GM19035 (cell line): ENCODE measurements at regions not wholly inside any gene's neighbourhood (a gene's known extent, or its start where the extent isn't known, plus 50 kb on each side); places are given as distances from the start of the nearest gene placed in this dataset.
"Not testable (repeated sequence)": the region's sequence is repeated elsewhere in the genome, so short reads cannot be mapped to it uniquely, and the experiment has no call there.

ENCODE experiments used
- ATAC-seq: cut with Tn5 transposase; IDR thresholded peaks from one replicate; pipeline ENCODE4 v1.9.1; 2021; ENCODE audit not compliant: unreplicated experiment

- no peak for ATAC-seq
Observed at GRCh38 chr7:26958834-26959233, 94.4 kb upstream of the SKAP2 start.

- ATAC-seq = no peak
Observed at GRCh38 chr7:26955516-26955915, 91.1 kb upstream of the SKAP2 start.

GRCh38 chr7:26954951-26955350 lies 90.6 kb upstream of the SKAP2 start:
- ATAC-seq = no peak

GRCh38 chr7:26951407-26951950 lies 87.1 kb upstream of the SKAP2 start:
- no peak for ATAC-seq

- no peak for ATAC-seq
Observed at GRCh38 chr7:26950889-26951288, 86.5 kb upstream of the SKAP2 start.

GRCh38 chr7:26949319-26949718 lies 84.9 kb upstream of the SKAP2 start:
- no peak for ATAC-seq

GRCh38 chr7:26948617-26949118 lies 84.3 kb upstream of the SKAP2 start:
- no peak for ATAC-seq

- ATAC-seq = no peak
Observed at GRCh38 chr7:26944501-26945358, 80.3 kb upstream of the SKAP2 start.

- no peak for ATAC-seq
Observed at GRCh38 chr7:26937939-26938623, 73.7 kb upstream of the SKAP2 start.

GRCh38 chr7:26937306-26937705 lies 72.9 kb upstream of the SKAP2 start:
- ATAC-seq = no peak

GRCh38 chr7:26932616-26933015 lies 68.2 kb upstream of the SKAP2 start:
- ATAC-seq = not testable (repeated sequence)

GRCh38 chr7:26930845-26931244 lies 66.5 kb upstream of the SKAP2 start:
- ATAC-seq = no peak

GRCh38 chr7:26930201-26930600 lies 65.8 kb upstream of the SKAP2 start:
- ATAC-seq = no peak

GRCh38 chr7:26928703-26929347 lies 64.4 kb upstream of the SKAP2 start:
- no peak for ATAC-seq

GRCh38 chr7:26925768-26926167 lies 61.4 kb upstream of the SKAP2 start:
- no peak for ATAC-seq

GRCh38 chr7:26924149-26924767 lies 59.9 kb upstream of the SKAP2 start:
- ATAC-seq = no peak

- no peak for ATAC-seq
Observed at GRCh38 chr7:26919906-26920493, 55.6 kb upstream of the SKAP2 start.

- ATAC-seq = no peak
Observed at GRCh38 chr7:26918241-26918640, 53.9 kb upstream of the SKAP2 start.

GRCh38 chr7:26916779-26917320 lies 52.5 kb upstream of the SKAP2 start:
- no peak for ATAC-seq

GRCh38 chr7:26916336-26916735 lies 51.9 kb upstream of the SKAP2 start:
- no peak for ATAC-seq
